Fibroblast of skin of abdomen (primary cell): ENCODE measurements at regions not wholly inside any gene's neighbourhood (a gene's known extent, or its start where the extent isn't known, plus 50 kb on each side); places are given as distances from the start of the nearest gene placed in this dataset.
"Not testable (repeated sequence)": the region's sequence is repeated elsewhere in the genome, so short reads cannot be mapped to it uniquely, and the experiment has no call there.

Experiments used
- DNase-seq: peaks from one replicate; pipeline ENCODE4 v3.0.0-alpha.2; 2013

GRCh38 chr4:1561286-1561990 lies 122.7 kb downstream of the FAM53A start:
- no peak for DNase-seq

DNA sequence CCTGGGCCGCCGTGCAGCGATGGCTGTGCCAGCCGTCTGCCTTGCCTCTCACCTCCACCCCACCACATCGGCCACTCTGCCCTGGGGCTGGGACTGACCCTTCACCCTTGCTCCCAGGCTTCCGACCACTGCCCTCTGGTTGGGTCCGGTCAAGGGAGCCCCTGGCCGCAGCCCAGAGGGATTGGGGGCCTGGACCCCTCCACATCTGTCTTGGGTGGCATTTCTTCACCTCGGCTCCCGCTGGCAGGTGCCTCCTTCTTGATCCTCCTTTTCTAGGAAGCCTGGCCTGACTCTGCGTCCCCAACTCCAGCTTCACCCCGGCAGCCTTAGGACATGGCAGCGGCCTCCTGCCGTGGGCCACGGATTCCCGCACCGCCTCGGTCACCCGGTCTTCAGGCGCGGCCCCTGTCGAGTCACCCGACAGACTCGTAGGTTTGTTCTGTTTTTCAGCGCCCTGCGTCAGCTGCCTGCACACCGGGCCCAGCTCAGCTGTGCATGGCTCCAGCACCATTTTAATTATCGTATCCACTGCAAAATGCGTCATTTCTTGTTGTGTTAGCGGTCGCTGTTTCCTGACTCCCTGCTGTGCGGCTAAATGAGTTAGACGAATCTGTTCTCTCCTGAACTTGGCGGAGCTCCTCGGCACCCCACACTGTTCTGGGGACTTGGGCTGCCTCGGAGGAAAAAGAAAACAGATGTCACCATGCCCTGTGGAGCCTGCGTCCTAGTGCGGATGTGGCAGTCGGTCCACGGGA lies 124.0 kb downstream of the FAM53A start:
- DNase-seq = no peak

- no peak for DNase-seq
These were observed 125.9 kb downstream of the FAM53A start for GRCh38 chr4:1558205-1558604.

GRCh38 chr4:1557221-1557597 lies 126.9 kb downstream of the FAM53A start:
- no peak for DNase-seq

GRCh38 chr4:1556541-1557220 lies 127.4 kb downstream of the FAM53A start:
- DNase-seq = no peak

DNA sequence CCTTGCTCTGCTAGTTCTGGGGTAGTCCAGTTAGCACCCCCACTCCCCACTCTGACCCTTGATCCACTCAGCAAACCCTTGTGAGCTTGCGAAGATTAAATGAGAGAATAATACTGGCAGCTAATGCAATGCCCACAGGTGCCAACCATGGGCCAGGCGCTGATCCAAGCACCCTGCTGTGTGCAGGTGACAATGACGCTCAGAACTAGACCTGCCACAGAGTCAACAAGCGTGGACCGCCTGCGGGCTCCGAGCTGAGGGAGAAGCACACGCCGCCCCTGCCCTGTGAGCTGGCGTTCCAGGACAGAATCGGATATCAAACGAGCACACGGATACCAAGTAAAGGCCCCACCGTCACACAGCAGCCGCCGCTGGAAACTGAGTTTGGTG lies 129.2 kb downstream of the FAM53A start:
- no peak for DNase-seq

- DNase-seq = no peak
These were observed 129.8 kb downstream of the FAM53A start for GRCh38 chr4:1554246-1554875.

GRCh38 chr4:1553365-1553764 lies 130.7 kb downstream of the FAM53A start:
- no peak for DNase-seq

GRCh38 chr4:1552451-1552850 lies 131.7 kb downstream of the FAM53A start:
- no peak for DNase-seq

- DNase-seq = no peak
These were observed 132.9 kb downstream of the FAM53A start for GRCh38 chr4:1551211-1551610.

- no peak for DNase-seq
These were observed 133.7 kb downstream of the FAM53A start for GRCh38 chr4:1550122-1551070.

GRCh38 chr4:1549638-1550035 lies 134.5 kb downstream of the FAM53A start:
- no peak for DNase-seq

GRCh38 chr4:1548827-1549637 lies 135.1 kb downstream of the FAM53A start:
- DNase-seq = peak; percentile 24

DNA sequence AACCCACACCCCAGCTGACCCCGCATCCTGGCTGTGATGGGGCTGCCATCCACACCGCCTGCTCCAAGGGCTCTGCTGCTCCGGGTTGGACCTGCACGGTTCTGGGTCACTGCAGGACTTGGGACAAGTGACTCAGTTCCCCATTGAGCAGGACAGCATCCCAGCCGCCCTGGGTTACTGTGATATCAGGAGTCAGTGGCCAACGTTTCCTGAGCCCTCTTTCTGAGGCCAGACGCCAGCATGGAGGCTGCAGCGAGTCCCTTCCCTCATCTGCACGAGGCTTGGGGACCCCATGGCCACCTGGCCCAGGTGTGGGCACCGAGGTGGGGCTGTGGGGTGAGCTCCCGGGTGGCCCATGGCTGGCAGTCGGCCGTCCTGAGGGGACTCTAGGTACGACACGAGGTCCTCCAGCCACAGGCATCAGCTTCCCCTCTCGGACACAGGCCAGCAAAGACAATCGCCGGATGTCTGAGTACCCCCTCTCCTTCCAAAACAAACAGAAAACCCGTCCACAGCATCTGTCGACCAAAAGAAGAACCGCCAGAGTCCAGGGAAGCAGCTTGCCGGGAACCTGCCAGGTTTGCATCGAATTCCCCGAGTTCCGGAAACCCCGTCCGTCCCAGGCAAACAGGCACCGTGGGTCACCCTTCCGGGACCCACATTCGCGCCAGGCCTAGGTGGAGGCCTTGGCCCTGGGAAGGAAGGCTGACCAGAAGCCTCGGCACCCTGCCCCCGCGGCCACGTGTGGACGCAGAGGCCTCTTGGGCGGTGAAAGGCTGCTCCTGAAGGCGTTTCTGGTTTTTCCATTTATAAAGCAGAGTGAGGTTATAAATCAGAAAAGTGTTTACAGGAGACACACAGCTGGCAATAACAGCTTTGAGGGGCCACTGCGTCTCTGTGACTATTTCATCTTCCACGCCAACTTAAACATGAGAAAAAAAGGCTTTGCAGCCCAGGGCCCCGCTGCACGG lies 136.0 kb downstream of the FAM53A start:
- DNase-seq = no peak

DNA sequence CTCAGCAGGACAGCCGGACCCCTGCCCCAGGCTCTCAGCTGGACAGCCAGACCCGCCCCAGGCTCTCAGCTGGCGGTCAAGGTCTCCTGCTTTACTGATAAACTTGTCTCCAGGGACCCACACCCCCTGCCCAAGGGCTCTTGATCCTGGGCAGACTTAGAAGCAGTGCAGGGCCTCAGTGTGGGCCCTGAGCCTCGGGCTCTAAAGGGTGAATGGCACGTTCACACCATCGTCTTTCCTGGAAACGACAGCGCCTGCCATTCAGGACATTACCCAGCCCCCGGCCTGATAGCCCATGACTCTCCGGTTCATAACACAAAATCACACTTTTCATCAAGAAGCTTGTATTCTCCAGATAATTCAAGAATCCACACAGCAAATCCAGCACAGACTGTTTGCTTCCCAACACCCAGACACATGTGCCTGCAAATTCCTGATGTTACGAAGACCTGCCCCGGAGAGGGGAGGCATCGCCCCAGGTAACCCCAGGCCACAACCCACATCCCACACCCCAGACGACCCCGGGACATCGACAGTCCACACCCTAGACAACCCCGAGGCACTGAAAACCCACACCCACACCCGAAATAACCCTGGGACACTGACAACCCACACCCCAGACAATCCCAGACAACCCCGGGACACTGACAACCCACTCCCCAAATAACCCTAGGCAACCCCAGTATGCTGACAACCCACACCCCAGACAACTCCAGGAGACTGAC lies 136.8 kb downstream of the FAM53A start:
- DNase-seq = no peak

GRCh38 chr4:1544861-1545281 lies 138.6 kb upstream of the NKX1-1 start:
- no peak for DNase-seq

DNA sequence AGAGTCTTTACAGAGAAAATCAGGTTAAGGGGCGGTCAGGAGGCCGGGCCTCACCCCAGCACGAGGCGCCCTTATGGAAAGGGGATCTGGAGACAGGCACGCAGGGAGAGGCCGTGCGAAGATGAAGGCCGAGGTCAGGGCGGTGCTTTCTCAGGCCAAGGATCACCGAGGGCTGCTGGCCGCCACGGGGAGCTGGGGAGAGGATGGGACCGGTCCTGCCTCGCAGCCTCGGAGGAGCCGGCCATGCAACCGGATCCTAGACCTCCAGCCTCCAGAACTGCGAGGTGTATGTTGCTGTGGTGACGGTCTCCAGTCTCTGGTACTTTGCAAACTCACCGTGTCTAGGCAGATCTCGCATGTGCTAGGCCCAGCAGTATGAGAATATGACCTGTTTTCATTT lies 138.2 kb upstream of the NKX1-1 start:
- DNase-seq = not testable (repeated sequence)

GRCh38 chr4:1543976-1544375 lies 137.7 kb upstream of the NKX1-1 start:
- DNase-seq = no peak

GRCh38 chr4:1543561-1543960 lies 137.3 kb upstream of the NKX1-1 start:
- DNase-seq = no peak
